ENCODE measurements at regions not wholly inside any gene's neighbourhood (a gene's known extent, or its start where the extent isn't known, plus 50 kb on each side); places are given as distances from the start of the nearest gene placed in this dataset.
"Not testable (repeated sequence)": the region's sequence is repeated elsewhere in the genome, so short reads cannot be mapped to it uniquely, and the experiment has no call there.

DNA sequence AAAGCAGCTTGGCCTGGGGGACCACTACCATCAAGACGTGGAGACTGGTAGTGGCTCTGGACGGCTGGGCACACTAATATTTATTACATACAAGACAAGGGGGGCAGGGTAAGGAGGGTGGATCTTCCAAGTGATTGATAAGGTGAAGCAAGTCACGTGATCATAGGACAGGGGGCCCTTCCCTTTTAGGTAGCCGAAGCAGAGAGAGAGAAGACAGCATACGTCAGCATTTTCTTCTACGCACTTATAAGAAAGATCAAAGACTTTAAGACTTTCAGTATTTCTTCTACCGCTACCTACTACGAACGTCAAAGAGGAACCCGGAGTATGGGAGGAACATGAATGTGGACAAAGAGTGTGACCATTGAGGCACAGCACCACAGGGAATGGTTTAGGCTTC is 307.9 kb downstream of the RPIA start:
- no peak overlapping the region for H3K27ac ChIP-seq
- H3K4me1 ChIP-seq: no peaks in the 10 kb centered on the region
- no peaks in the 10 kb centered on the region for H3K9me3 ChIP-seq
- H3K4me3 ChIP-seq: no peak overlapping the region
- no peaks in the 10 kb centered on the region for H3K36me3 ChIP-seq
- DNase-seq: no peak
- no peak for TF ChIP-seq CTCF (IDR thresholded peaks at IDR 0.05)
- H3K27me3 ChIP-seq: no peaks in the 10 kb centered on the region
- intact Hi-C loops (cut with DNase I): no loop called here
- no peak for ATAC-seq

GRCh38 chr2:89000235-89000634 is 308.8 kb downstream of the RPIA start:
- Histone ChIP-seq H3K27ac (no peak overlapping the region), H3K27me3 (no peaks in the 10 kb centered on the region), H3K36me3 (no peaks in the 10 kb centered on the region), H3K4me3 (no peak overlapping the region), H3K4me1 (no peaks in the 10 kb centered on the region), H3K9me3 (no peaks in the 10 kb centered on the region)
- no peak for DNase-seq
- intact Hi-C loops (cut with DNase I): no loop called here
- TF ChIP-seq CTCF (IDR thresholded peaks at IDR 0.05): no peak
- no peak for ATAC-seq

DNA sequence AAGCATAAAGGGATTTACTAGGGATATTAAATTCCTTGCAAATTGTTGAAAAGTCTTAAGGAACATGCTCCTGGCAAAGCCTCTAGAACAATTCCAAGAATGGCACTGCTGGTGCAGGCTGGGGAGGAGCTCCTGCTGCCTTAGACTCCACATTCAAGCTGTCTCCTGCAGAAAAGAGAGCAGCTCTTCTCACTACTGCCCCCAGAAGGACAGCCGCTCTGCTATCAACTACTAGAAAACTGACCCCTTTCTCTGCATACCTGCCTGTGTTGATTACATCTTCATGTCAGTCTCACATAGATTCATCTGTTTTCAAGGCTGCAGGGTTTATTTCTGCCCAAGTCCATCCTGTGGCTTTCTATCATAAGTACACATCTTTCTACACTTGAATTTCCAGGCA is 312.8 kb downstream of the RPIA start:
- ATAC-seq, DNase-seq: not testable (repeated sequence)

DNA sequence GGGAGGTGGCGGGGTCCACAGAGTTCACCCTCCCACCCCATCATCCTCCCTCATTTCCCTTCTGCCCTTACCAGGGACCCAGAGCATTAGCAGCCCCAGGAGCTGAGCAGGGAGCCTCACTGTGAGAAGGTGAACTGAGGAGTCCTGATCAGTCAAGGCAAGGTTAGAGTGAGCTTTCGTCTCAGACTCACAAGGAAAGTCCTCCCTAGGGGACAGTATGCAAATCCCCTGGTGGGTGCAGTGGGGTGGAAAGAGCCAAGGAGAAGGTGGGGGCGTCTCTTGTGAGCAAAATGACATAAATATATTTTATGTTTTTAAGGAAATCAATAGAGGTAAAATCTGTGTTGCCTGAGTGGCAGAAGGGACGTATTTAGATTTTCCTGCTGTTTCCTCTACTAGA is 329.1 kb downstream of the RPIA start:
- H3K4me3 ChIP-seq; H3K9me3 ChIP-seq; intact Hi-C loops (cut with DNase I); H3K4me1 ChIP-seq; ATAC-seq; DNase-seq; H3K36me3 ChIP-seq; H3K27ac ChIP-seq; H3K27me3 ChIP-seq: not testable (repeated sequence)

More for the DNA sequence above, 312.8 kb downstream of the RPIA start:
- H3K27me3 ChIP-seq; H3K9me3 ChIP-seq; H3K36me3 ChIP-seq; H3K4me3 ChIP-seq; intact Hi-C loops (cut with DNase I); H3K27ac ChIP-seq; H3K4me1 ChIP-seq: not testable (repeated sequence)

DNA sequence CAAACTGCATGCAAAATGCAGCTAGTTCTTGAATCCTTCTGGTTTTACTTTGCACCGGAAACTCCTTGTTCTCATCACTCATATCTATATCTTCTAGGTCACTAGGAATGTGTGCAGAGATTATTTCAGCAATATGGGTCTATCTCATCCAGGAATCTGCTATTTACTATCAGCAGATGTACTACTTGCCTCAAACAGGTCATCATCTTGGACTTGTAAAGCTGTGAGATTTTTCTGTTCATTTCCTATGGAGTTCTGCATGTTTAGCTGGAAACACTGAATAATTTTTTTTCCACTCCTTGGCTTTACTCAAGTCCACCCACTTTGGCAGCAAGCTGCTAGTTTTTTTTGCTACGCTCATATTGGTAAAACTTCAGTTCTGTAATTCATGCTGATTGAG is 334.8 kb downstream of the RPIA start:
- H3K27me3 ChIP-seq; H3K36me3 ChIP-seq; H3K9me3 ChIP-seq; H3K4me3 ChIP-seq; ATAC-seq; H3K27ac ChIP-seq; H3K4me1 ChIP-seq; intact Hi-C loops (cut with DNase I): not testable (repeated sequence)
- peak in 1 of 4 donors; percentile 64 for DNase-seq

DNA sequence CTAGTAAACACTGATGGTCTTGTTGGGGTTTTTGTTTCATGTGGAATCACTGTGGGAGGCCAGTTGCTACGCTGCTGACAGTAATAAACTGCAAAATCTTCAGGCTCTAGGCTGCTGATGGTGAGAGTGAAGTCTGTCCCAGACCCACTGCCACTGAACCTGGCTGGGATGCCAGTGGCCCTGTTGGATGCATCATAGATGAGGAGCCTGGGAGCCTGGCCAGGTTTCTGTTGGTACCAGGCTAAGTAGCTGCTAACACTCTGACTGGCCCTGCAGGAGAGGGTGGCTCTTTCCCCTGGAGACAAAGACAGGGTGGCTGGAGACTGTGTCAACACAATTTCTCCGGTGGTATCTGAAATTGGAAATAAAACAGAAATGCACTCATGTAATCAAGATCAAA is 335.6 kb downstream of the RPIA start:
- H3K36me3 ChIP-seq; H3K27me3 ChIP-seq; H3K4me1 ChIP-seq; H3K9me3 ChIP-seq; intact Hi-C loops (cut with DNase I); H3K27ac ChIP-seq; ATAC-seq; H3K4me3 ChIP-seq: not testable (repeated sequence)
- peak in 1 of 4 donors; percentile 24 for DNase-seq

- H3K9me3 ChIP-seq; intact Hi-C loops (cut with DNase I); H3K36me3 ChIP-seq; H3K27me3 ChIP-seq; ATAC-seq; DNase-seq; H3K4me3 ChIP-seq; H3K27ac ChIP-seq; H3K4me1 ChIP-seq: not testable (repeated sequence)
These were observed 336.1 kb downstream of the RPIA start for GRCh38 chr2:89027536-89027935.

DNA sequence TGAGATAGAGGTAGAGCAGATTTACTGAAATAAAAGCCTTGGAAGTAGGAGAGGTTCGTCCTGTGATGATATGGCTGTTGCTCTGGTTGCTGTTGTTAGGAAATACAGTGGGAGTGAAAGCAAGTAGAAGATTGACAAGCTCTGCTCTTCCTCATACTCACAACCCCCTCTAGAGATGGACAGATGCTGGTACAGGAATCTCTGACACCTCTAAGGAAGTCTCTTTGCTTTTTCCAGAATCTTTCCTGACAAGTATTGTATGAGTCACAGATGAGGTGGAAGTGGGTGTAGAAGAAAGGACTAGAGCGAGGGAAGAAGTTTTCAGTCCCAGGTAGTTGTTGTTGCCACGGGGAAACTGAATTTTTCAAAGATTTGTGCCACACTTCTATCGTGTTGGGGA is 337.8 kb downstream of the RPIA start:
- H3K27ac ChIP-seq; ATAC-seq; H3K9me3 ChIP-seq; H3K27me3 ChIP-seq; H3K4me3 ChIP-seq; intact Hi-C loops (cut with DNase I); H3K36me3 ChIP-seq; DNase-seq; H3K4me1 ChIP-seq: not testable (repeated sequence)

Data from left lung (tissue), 4 donors.